CD8-positive, alpha-beta memory T cell (primary cell): ENCODE measurements at regions not wholly inside any gene's neighbourhood (a gene's known extent, or its start where the extent isn't known, plus 50 kb on each side); places are given as distances from the start of the nearest gene placed in this dataset.

Source experiments
- CTCF ChIA-PET: fragments of 350-600 bp; sonication (Branson Sonifier 250); formaldehyde crosslinking; loops from one replicate; lab custom pipeline; 2021; ENCODE audit warnings: antibody characterized with exemption; lab: Charles Lee
- POLR2A ChIA-PET: fragments of 350-600 bp; sonication (Branson Sonifier 250); formaldehyde crosslinking; loops from one replicate; lab custom pipeline; 2021; ENCODE audit warnings: antibody characterized with exemption; lab: Charles Lee
- DNase-seq, 5 donors: peaks; one replicate each; pipeline versions ENCODE4 v3.0.0 to v3.0.0-alpha.2; 2020 to 2022; ENCODE audit warnings: mixed read lengths in 1 of 5
- H3K27ac ChIP-seq: one replicate; pipeline ENCODE4 v1.7.0; 2013; ENCODE audit warnings: low read depth, mild to moderate bottlenecking, low read length, moderate library complexity
- H3K27me3 ChIP-seq: 2 replicates; pipeline ENCODE4 v1.7.0; 2013; ENCODE audit warnings: low read length, mild to moderate bottlenecking; ENCODE audit not compliant: insufficient read depth, poor library complexity, severe bottlenecking
- H3K36me3 ChIP-seq: 2 replicates; pipeline ENCODE4 v1.7.0; 2013; ENCODE audit warnings: mild to moderate bottlenecking, low read length, moderate library complexity; ENCODE audit not compliant: insufficient read depth
- H3K4me1 ChIP-seq: 2 replicates; pipeline ENCODE4 v1.7.0; 2013; ENCODE audit warnings: mild to moderate bottlenecking, low read length, moderate library complexity; ENCODE audit not compliant: insufficient read depth
- H3K4me3 ChIP-seq: 2 replicates; pipeline ENCODE4 v1.7.0; 2013; ENCODE audit warnings: mild to moderate bottlenecking, low read length
- H3K9me3 ChIP-seq: 2 replicates; pipeline ENCODE4 v1.7.0; 2013; ENCODE audit warnings: mild to moderate bottlenecking, low read length
- H3K27ac Mint-ChIP-seq, 8 donors: one replicate each; pipeline ENCODE4 v1.8.0; 2020 to 2021; ENCODE audit warnings: mixed read lengths in 8 of 8, mild to moderate bottlenecking in 6 of 8, inconsistent platforms in 3 of 8, moderate library complexity in 3 of 8
- H3K27me3 Mint-ChIP-seq, 2 donors: one replicate each; pipeline ENCODE4 v1.8.0; 2020 to 2021; ENCODE audit warnings: mixed read lengths in 2 of 2, mild to moderate bottlenecking in 1 of 2, moderate library complexity in 1 of 2
- H3K36me3 Mint-ChIP-seq, 3 donors: one replicate each; pipeline ENCODE4 v1.8.0; 2020 to 2021; ENCODE audit warnings: mixed read lengths in 3 of 3, inconsistent platforms in 1 of 3, mild to moderate bottlenecking in 1 of 3
- H3K4me1 Mint-ChIP-seq, 3 donors: one replicate each; pipeline ENCODE4 v1.8.0; 2020 to 2021; ENCODE audit warnings: mixed read lengths in 3 of 3, inconsistent platforms in 1 of 3, mild to moderate bottlenecking in 1 of 3
- H3K4me3 Mint-ChIP-seq, 7 donors: one replicate each; pipeline ENCODE4 v1.8.0; 2020 to 2021; ENCODE audit warnings: mixed read lengths in 7 of 7, mild to moderate bottlenecking in 6 of 7, moderate library complexity in 4 of 7, inconsistent platforms in 2 of 7
- H3K9me3 Mint-ChIP-seq, 5 donors: one replicate each; pipeline ENCODE4 v1.8.0; 2020 to 2022; ENCODE audit warnings: mixed read lengths in 5 of 5, mild to moderate bottlenecking in 3 of 5, moderate library complexity in 2 of 5, inconsistent platforms in 1 of 5

DNA sequence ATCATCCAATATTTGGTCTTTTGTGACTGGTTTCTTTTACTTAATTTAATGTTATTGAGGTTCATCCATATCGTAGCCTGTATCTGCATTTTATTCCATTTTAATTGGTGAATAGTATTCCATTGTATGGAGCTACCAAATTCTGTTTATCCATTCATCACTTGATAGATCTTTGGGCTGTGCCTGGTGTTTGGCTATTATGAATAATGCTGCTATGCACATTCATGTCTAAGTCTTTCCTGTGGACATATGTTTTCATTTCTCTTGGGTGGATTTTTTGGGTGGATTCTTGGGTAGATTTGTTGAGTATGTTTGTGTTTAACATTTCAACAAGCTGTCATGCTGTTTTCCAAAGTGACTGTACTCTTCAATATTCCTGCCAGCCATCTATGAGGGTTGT is 52.5 kb upstream of the NEDD4L start:
- no peak for DNase-seq
- Mint-ChIP-seq H3K9me3 (peaks cover 0 to 3% (median 0%) of the 10 kb centered on the region in 5 donors), H3K36me3 (peaks cover 0 to 4% (median 0%) of the 10 kb centered on the region in 3 donors), H3K4me3 (no peak overlapping the region), H3K27ac (no peak overlapping the region), H3K4me1 (no peaks in the 10 kb centered on the region), H3K27me3 (peaks cover 4 to 5% of the 10 kb centered on the region in 2 donors)
- H3K36me3 ChIP-seq = no peaks in the 10 kb centered on the region
- no peak overlapping the region for H3K4me3 ChIP-seq
- POLR2A ChIA-PET = no interaction called here
- no peaks in the 10 kb centered on the region for H3K4me1 ChIP-seq
- CTCF ChIA-PET = no interaction called here
- no peaks in the 10 kb centered on the region for H3K9me3 ChIP-seq
- no peaks in the 10 kb centered on the region for H3K27me3 ChIP-seq
- no peak overlapping the region for H3K27ac ChIP-seq

DNA sequence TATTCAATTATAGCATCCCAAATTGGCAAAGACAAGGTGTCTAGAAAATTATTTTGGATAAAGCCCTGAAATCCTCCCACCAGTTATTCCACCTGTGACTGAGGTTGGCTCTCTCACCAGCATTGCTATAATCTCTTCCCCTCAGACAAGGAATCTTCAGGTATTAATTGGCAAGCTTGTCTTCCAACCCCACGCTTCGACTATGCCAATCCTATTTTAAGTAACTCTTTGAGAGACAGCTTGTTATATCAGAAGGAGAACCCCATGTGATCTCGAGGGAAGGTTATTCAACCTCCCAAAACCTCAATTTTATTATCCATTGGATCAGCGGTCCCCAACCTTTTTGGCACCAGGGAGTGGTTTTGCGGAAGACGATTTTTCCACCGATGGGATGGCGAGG is 54.5 kb upstream of the NEDD4L start:
- no peak overlapping the region for H3K27ac ChIP-seq
- Mint-ChIP-seq H3K27ac (no peak overlapping the region), H3K4me3 (no peak overlapping the region), H3K4me1 (no peaks in the 10 kb centered on the region), H3K27me3 (peaks cover 1 to 4% of the 10 kb centered on the region in 2 donors), H3K36me3 (no peaks in the 10 kb centered on the region), H3K9me3 (peaks cover 0 to 3% (median 0%) of the 10 kb centered on the region in 5 donors)
- no peaks in the 10 kb centered on the region for H3K36me3 ChIP-seq
- H3K27me3 ChIP-seq = no peaks in the 10 kb centered on the region
- ChIA-PET CTCF (no interaction called here), POLR2A (no interaction called here)
- H3K4me1 ChIP-seq = no peaks in the 10 kb centered on the region
- DNase-seq = no peak
- no peaks in the 10 kb centered on the region for H3K9me3 ChIP-seq
- H3K4me3 ChIP-seq = no peak overlapping the region

DNA sequence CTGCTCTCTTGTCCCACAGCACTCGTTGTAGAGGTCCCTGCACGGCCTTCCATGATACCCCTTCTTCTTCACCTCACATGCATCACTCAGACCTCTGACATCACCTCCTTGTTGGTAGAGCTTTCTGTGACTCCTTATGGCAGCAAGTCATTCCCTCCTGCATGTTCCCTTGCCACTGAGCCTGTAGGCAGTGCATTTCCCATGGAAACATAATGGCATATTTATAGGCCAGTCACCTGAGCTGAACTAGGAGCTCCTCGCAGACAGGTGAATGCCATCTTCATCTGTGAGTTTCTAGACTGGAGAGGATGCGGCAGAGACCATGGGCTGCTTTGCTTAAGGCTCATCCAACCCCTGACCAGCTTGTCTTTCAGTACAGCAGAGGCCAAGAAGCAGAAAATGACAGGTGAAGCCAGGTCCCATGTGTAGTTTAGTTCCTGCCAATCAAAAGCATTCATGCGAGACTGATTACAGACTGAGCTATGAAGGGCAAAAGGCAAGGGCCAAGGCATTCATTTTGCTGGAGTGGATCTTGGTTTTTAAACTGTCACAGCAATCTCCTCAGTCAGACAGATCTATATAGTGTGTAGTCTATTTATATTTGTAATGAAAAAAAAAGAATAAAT is 59.4 kb upstream of the NEDD4L start:
- no peak for DNase-seq
- no peaks in the 10 kb centered on the region for H3K36me3 Mint-ChIP-seq
- Histone ChIP-seq H3K4me1 (no peaks in the 10 kb centered on the region), H3K27ac (no peak overlapping the region), H3K27me3 (no peaks in the 10 kb centered on the region), H3K9me3 (no peaks in the 10 kb centered on the region), H3K36me3 (no peaks in the 10 kb centered on the region), H3K4me3 (no peak overlapping the region)
- peaks cover 3 to 4% of the 10 kb centered on the region in 2 donors for H3K27me3 Mint-ChIP-seq
- no peak overlapping the region for H3K4me3 Mint-ChIP-seq
- CTCF ChIA-PET = no interaction called here
- POLR2A ChIA-PET = no interaction called here
- no peaks in the 10 kb centered on the region for H3K4me1 Mint-ChIP-seq
- H3K27ac Mint-ChIP-seq = no peak overlapping the region
- H3K9me3 Mint-ChIP-seq = no peaks in the 10 kb centered on the region

DNA sequence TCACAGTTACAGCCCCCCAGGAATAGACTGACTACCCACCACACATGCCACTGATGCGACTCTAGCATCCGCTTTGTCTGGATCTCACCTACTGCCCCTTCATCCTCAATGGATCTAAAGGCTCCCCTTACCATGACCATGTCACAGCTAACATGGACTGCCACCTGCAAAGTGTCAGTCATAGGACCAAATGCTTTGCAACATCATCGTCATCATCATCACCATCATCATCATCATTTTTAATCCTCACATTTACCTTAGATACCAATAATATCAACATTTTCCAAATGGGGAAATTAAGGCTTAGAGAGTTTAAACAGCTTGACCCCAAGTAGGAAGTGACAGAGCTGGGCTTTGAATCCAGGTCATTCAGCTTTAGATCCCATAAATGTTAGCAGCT is 60.1 kb upstream of the NEDD4L start:
- Mint-ChIP-seq H3K27me3 (peaks cover 3 to 4% of the 10 kb centered on the region in 2 donors), H3K9me3 (no peaks in the 10 kb centered on the region), H3K4me1 (no peaks in the 10 kb centered on the region), H3K36me3 (no peaks in the 10 kb centered on the region), H3K27ac (no peak overlapping the region), H3K4me3 (no peak overlapping the region)
- POLR2A ChIA-PET = no interaction called here
- H3K4me1 ChIP-seq = no peaks in the 10 kb centered on the region
- CTCF ChIA-PET = no interaction called here
- no peak overlapping the region for H3K27ac ChIP-seq
- H3K27me3 ChIP-seq = no peaks in the 10 kb centered on the region
- no peaks in the 10 kb centered on the region for H3K36me3 ChIP-seq
- DNase-seq = no peak
- H3K9me3 ChIP-seq = no peaks in the 10 kb centered on the region
- H3K4me3 ChIP-seq = no peak overlapping the region

DNA sequence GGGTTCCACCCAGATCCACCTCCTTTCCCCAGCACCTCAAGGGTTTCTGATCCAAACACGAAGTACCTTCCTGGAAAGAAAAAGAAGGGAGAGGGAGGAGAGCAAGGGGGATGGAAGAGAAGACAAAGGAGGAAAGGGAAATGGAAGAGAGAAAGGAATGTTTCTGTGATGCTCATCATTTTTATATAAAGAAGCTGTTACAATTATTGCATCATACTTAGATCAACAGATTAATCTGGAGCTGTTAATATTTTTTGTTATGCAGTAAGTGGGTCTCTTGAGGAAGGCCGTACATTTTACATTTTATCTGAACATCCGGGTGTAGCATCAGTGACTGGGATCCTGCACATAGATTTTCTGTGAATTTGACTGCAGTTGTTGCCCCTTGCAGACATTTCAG is 60.6 kb upstream of the NEDD4L start:
- no peaks in the 10 kb centered on the region for H3K27me3 ChIP-seq
- ChIA-PET CTCF (no interaction called here), POLR2A (no interaction called here)
- peaks cover 4% of the 10 kb centered on the region in 2 donors for H3K27me3 Mint-ChIP-seq
- H3K4me3 ChIP-seq = no peak overlapping the region
- H3K9me3 ChIP-seq = no peaks in the 10 kb centered on the region
- no peaks in the 10 kb centered on the region for H3K9me3 Mint-ChIP-seq
- no peak overlapping the region for H3K27ac Mint-ChIP-seq
- no peaks in the 10 kb centered on the region for H3K4me1 ChIP-seq
- H3K27ac ChIP-seq = no peak overlapping the region
- no peaks in the 10 kb centered on the region for H3K4me1 Mint-ChIP-seq
- H3K36me3 ChIP-seq = no peaks in the 10 kb centered on the region
- H3K36me3 Mint-ChIP-seq = no peaks in the 10 kb centered on the region
- DNase-seq = no peak
- H3K4me3 Mint-ChIP-seq = no peak overlapping the region

DNA sequence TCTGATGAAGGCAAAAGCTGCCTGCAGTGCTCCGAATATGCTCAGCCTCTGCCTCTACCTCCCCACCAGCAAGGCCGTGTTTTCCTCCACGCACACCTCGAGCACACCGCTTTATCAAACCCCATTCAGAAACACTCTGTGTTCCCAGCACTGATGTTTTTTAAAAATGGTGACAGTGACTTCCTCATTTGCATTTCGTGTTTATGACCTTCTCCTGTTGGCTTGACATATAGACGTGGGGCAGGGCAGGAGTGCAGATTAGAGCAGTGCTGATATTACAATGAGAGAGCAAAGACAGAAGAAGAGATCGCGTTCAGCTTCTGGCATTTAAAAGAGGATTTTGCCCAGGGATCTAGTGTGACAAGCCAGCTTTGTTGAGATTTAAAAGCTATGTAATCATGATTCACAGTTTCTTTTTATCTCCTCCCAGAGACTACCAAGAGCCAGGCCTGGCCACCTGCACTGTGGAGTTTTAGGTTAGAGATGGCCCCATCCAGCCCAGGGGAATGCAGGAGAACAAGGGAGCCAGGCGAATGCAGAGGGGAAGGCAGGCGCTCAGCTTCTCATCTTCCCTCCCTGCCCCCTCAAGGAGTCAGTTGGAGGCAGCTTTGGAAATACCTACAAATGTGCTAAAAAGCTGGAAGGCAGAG is 61.5 kb upstream of the NEDD4L start:
- H3K9me3 ChIP-seq = no peaks in the 10 kb centered on the region
- no peaks in the 10 kb centered on the region for H3K4me1 ChIP-seq
- Mint-ChIP-seq H3K4me3 (no peak overlapping the region), H3K36me3 (no peaks in the 10 kb centered on the region), H3K4me1 (no peaks in the 10 kb centered on the region), H3K27me3 (peaks cover 8 to 13% of the 10 kb centered on the region in 2 donors), H3K27ac (no peak overlapping the region), H3K9me3 (no peaks in the 10 kb centered on the region)
- no peaks in the 10 kb centered on the region for H3K36me3 ChIP-seq
- H3K27me3 ChIP-seq = no peaks in the 10 kb centered on the region
- no peak overlapping the region for H3K27ac ChIP-seq
- POLR2A ChIA-PET = no interaction called here
- CTCF ChIA-PET = no interaction called here
- no peak overlapping the region for H3K4me3 ChIP-seq
- DNase-seq = no peak

DNA sequence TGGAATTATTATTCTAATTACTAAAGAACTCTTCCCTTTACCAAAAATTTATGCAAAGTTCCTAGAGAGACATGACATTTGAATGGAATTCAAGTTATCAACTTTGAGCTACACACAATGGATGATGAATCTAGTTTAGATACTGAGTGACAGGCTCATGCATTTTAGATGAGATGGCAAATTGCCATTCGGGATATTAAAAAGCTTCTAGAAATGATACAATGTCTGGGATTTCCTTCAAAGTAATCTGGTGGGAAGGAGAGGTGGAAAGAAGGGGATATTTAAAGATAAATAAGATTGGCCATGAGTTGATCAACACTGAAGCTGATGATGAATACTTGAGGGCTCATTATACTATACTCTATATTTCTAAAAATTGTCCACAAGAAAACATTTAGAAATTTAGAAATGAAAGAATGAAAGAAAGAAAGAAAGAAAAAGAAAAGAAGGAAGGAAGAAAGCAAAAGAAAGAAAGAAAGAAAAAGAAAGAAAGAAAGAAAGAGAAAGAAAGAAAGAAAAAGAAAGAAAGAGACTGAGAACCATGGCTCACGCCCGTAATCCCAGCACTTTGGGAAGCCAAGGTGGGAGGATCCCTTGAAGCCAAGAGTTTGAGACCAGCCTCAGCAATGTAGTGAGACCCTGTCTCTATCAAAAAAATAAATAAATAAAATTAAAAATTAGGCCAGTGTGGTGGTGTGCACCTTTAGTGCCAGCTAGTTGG is 62.6 kb upstream of the NEDD4L start:
- H3K4me3 ChIP-seq = no peak overlapping the region
- no peaks in the 10 kb centered on the region for H3K9me3 Mint-ChIP-seq
- no peak for DNase-seq
- POLR2A ChIA-PET = no interaction called here
- H3K36me3 ChIP-seq = no peaks in the 10 kb centered on the region
- peaks cover 10 to 13% of the 10 kb centered on the region in 2 donors for H3K27me3 Mint-ChIP-seq
- H3K27ac Mint-ChIP-seq = no peak overlapping the region
- H3K27me3 ChIP-seq = no peaks in the 10 kb centered on the region
- H3K9me3 ChIP-seq = no peaks in the 10 kb centered on the region
- no peaks in the 10 kb centered on the region for H3K36me3 Mint-ChIP-seq
- no peak overlapping the region for H3K4me3 Mint-ChIP-seq
- no peaks in the 10 kb centered on the region for H3K4me1 Mint-ChIP-seq
- CTCF ChIA-PET = no interaction called here
- H3K4me1 ChIP-seq = no peaks in the 10 kb centered on the region
- no peak overlapping the region for H3K27ac ChIP-seq

DNA sequence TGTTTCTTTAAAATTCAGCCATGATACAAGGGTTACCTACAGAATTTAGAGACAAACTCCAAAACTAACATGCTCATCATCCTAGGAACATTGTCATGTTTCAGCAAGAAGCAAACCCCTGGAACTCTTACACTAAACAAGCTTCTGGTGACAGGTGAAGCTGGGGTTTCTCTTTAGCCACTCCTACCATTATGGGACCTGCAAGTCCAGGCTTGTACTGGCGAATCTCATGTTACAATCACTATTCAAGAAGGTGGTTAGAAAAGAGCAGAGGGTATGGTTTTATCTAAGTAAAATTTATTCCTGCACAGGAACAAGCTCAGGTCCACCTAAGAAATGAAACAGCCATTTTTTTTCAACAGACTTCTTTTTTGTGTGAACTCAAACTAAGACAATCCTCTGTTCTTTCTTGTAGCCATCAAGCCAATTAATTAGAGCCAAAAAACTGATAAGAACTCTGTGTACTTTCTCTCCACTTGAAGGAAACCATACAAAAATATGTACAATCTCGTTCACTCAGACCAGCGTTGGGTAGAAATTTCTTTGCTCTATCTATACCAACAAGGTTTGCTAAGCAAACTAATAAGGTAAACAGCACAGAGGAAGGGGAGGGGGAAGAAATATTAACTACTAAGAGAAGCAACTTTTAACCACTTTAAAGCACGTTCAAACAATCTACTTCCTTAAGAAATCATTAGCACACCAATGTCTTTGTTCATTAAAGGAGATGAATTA is 63.3 kb upstream of the NEDD4L start:
- POLR2A ChIA-PET = no interaction called here

More for the DNA sequence above, 63.3 kb upstream of the NEDD4L start:
- no peaks in the 10 kb centered on the region for H3K9me3 ChIP-seq
- DNase-seq = no peak
- no peak overlapping the region for H3K27ac ChIP-seq
- no peaks in the 10 kb centered on the region for H3K36me3 ChIP-seq
- no peaks in the 10 kb centered on the region for H3K4me1 Mint-ChIP-seq
- CTCF ChIA-PET = no interaction called here
- no peak overlapping the region for H3K4me3 Mint-ChIP-seq
- H3K27me3 Mint-ChIP-seq = peaks cover 10 to 13% of the 10 kb centered on the region in 2 donors
- H3K36me3 Mint-ChIP-seq = no peaks in the 10 kb centered on the region
- H3K4me1 ChIP-seq = no peaks in the 10 kb centered on the region
- no peak overlapping the region for H3K4me3 ChIP-seq
- no peak overlapping the region for H3K27ac Mint-ChIP-seq
- H3K27me3 ChIP-seq = no peaks in the 10 kb centered on the region
- H3K9me3 Mint-ChIP-seq = no peaks in the 10 kb centered on the region
